CD4-positive, CD25-positive, alpha-beta regulatory T cell (primary cell): ENCODE measurements at regions not wholly inside any gene's neighbourhood (a gene's known extent, or its start where the extent isn't known, plus 50 kb on each side); places are given as distances from the start of the nearest gene placed in this dataset.
"Not testable (repeated sequence)": the region's sequence is repeated elsewhere in the genome, so short reads cannot be mapped to it uniquely, and the experiment has no call there.

Source experiments
- ATAC-seq, 2 donors: fragments of 150-1000 bp; cut with Tn5 transposase; one replicate each; pipeline ENCODE4 v1.10.0; 2021; ENCODE audit warnings: low read depth in 2 of 2, moderate number of reproducible peaks in 2 of 2, moderate library complexity in 1 of 2
- DNase-seq, 3 donors: peaks; one replicate each; pipeline versions ENCODE4 v3.0.0 to v3.0.0-alpha.2; 2012 to 2022; ENCODE audit warnings: mixed read lengths in 1 of 3
- H3K27ac ChIP-seq: one replicate; pipeline ENCODE4 v1.7.0; 2013; ENCODE audit warnings: mild to moderate bottlenecking, low read length; ENCODE audit not compliant: insufficient read depth, poor library complexity, severe bottlenecking
- H3K27me3 ChIP-seq: one replicate; pipeline ENCODE4 v1.7.0; 2013; ENCODE audit warnings: low read length; ENCODE audit not compliant: control insufficient read depth, insufficient read depth
- H3K36me3 ChIP-seq: one replicate; pipeline ENCODE4 v1.7.0; 2013; ENCODE audit warnings: mild to moderate bottlenecking, low read length, moderate library complexity; ENCODE audit not compliant: control insufficient read depth, insufficient read depth
- H3K4me1 ChIP-seq: 2 replicates; pipeline ENCODE4 v1.7.0; 2013; ENCODE audit warnings: mild to moderate bottlenecking, low read length; ENCODE audit not compliant: insufficient read depth, control insufficient read depth, poor library complexity, severe bottlenecking
- H3K4me3 ChIP-seq: one replicate; pipeline ENCODE4 v1.7.0; 2013; ENCODE audit warnings: low read depth, mild to moderate bottlenecking, low read length, moderate library complexity
- H3K9me3 ChIP-seq, 2 experiments: 1 replicate in 1 of 2; 2 replicates in 1 of 2; pipeline ENCODE4 v1.7.0; 2013; ENCODE audit warnings: low read length in 2 of 2, mild to moderate bottlenecking in 1 of 2, moderate library complexity in 1 of 2; ENCODE audit not compliant: control insufficient read depth in 2 of 2
- H3K27ac Mint-ChIP-seq, 3 donors: one replicate each; pipeline ENCODE4 v1.8.0; 2020 to 2022; ENCODE audit warnings: mild to moderate bottlenecking in 3 of 3, mixed read lengths in 3 of 3, moderate library complexity in 2 of 3
- H3K27me3 Mint-ChIP-seq: one replicate; pipeline ENCODE4 v1.8.0; 2022; ENCODE audit warnings: mild to moderate bottlenecking, mixed read lengths
- H3K36me3 Mint-ChIP-seq: one replicate; pipeline ENCODE4 v1.8.0; 2020; ENCODE audit warnings: mixed read lengths
- H3K4me1 Mint-ChIP-seq, 4 donors: one replicate each; pipeline ENCODE4 v1.8.0; 2020 to 2022; ENCODE audit warnings: mixed read lengths in 4 of 4, mild to moderate bottlenecking in 1 of 4
- H3K4me3 Mint-ChIP-seq, 4 donors: one replicate each; pipeline ENCODE4 v1.8.0; 2020 to 2022; ENCODE audit warnings: mild to moderate bottlenecking in 4 of 4, mixed read lengths in 4 of 4, moderate library complexity in 3 of 4
- H3K9me3 Mint-ChIP-seq, 7 donors: one replicate each; pipeline ENCODE4 v1.8.0; 2020 to 2022; ENCODE audit warnings: mixed read lengths in 7 of 7, mild to moderate bottlenecking in 3 of 7, moderate library complexity in 2 of 7

DNA sequence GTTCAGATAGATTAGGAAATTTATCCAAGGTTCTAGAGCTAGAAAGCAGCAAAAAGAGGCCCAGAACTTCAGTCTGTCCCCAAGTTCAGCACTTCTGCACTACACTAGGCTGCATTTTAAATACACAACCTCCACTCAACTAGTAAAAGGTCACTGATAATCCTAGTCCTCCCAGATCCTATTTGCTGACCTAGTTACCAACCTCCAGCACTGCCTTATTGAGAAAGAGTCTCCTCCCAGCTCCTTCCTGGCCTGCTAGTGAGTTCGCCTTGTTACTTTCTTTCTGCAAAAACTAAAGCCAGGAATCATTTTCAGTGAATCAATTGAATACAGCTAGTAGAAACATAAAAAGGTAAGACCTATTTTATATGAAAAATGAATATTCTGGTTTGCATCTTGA, 84.1 kb upstream of the ZNF800 start:
- no peak overlapping the region for H3K4me3 Mint-ChIP-seq
- Histone ChIP-seq H3K27me3 (peaks cover 12% of the 10 kb centered on the region), H3K4me1 (no peaks in the 10 kb centered on the region), H3K4me3 (no peak overlapping the region), H3K9me3 (no peaks in the 10 kb centered on the region), H3K36me3 (no peaks in the 10 kb centered on the region), H3K27ac (no peak overlapping the region)
- DNase-seq (no peak), ATAC-seq (no peak)
- no peak overlapping the region for H3K27ac Mint-ChIP-seq
- H3K4me1 Mint-ChIP-seq = peaks cover 0 to 14% (median 0%) of the 10 kb centered on the region in 4 donors
- no peaks in the 10 kb centered on the region for H3K9me3 Mint-ChIP-seq
- H3K36me3 Mint-ChIP-seq = no peaks in the 10 kb centered on the region
- peaks cover 42% of the 10 kb centered on the region for H3K27me3 Mint-ChIP-seq

DNA sequence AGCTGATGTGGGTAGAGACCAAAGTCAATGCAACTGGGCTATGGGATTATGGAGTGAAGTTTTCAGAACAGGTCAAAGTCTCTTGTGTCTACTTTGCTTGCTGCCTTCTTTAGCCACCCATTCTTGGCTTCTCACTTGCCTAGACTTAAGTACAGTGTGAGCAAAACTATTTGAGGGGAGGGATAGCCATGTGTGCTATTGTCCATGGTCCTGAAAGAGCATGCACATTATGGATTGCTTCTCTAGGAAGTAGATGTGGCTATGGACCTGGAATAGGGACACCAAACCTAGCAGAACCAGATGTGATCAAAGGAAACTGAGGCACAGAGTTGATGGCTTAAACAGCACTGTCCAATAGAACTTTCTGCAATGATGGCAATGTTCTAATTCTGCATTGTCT, 81.9 kb upstream of the ZNF800 start:
- no peak overlapping the region for H3K27ac Mint-ChIP-seq
- no peaks in the 10 kb centered on the region for H3K9me3 Mint-ChIP-seq
- H3K4me3 ChIP-seq = no peak overlapping the region
- no peak overlapping the region for H3K27ac ChIP-seq
- H3K27me3 Mint-ChIP-seq = peaks cover 36% of the 10 kb centered on the region
- H3K4me3 Mint-ChIP-seq = no peak overlapping the region
- no peaks in the 10 kb centered on the region for H3K36me3 ChIP-seq
- ATAC-seq (no peak), DNase-seq (no peak)
- H3K36me3 Mint-ChIP-seq = no peaks in the 10 kb centered on the region
- H3K9me3 ChIP-seq = no peaks in the 10 kb centered on the region
- no peaks in the 10 kb centered on the region for H3K4me1 ChIP-seq
- H3K4me1 Mint-ChIP-seq = peaks cover 0 to 14% (median 0%) of the 10 kb centered on the region in 4 donors
- peaks cover 17% of the 10 kb centered on the region for H3K27me3 ChIP-seq

DNA sequence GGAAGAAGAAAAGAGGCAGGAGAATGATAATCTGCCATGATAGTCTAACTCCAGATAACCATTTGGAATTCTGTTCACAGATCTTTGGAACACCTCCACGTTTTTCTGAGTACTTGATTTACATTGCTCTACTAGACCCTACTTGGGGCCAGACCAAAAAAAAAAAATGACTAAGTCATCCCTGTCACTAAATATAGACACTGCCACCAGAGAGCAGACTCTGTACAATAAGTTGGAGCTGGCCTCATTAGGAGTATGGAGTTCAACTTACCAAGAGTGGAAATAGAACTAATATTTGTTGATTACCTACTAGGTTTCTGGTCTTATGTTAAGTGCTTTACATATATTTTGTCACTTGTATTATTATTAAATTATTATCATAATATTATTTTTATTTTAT, 80.9 kb upstream of the ZNF800 start:
- Histone ChIP-seq H3K9me3 (no peaks in the 10 kb centered on the region), H3K4me1 (no peaks in the 10 kb centered on the region), H3K4me3 (no peak overlapping the region), H3K27me3 (peaks cover 17% of the 10 kb centered on the region), H3K36me3 (no peaks in the 10 kb centered on the region), H3K27ac (no peak overlapping the region)
- no peak for ATAC-seq
- Mint-ChIP-seq H3K27me3 (peaks cover 31% of the 10 kb centered on the region), H3K27ac (no peak overlapping the region), H3K36me3 (no peaks in the 10 kb centered on the region), H3K4me1 (peaks cover 0 to 11% (median 0%) of the 10 kb centered on the region in 4 donors), H3K9me3 (peaks cover 0 to 2% (median 0%) of the 10 kb centered on the region in 7 donors), H3K4me3 (no peak overlapping the region)
- DNase-seq = no peak

DNA sequence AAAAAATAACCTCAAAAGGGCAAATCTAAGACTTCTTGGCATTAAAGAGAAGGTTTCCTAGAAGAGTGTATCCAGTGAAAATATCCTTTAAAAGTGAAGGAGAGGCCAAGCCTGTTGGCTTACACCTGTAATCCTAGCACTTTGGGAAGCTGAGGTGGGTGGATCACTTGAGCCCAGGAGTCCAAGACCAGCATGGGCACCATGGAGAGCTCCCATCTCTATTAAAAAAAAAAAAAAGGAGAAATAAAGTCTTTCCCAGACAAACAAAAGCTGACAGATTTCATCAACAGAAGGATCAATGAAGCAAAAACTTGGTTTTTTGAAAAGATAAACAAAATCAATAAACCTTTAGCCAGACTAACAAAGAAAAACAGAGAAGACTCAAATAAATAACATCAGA, 67.6 kb upstream of the ZNF800 start:
- Mint-ChIP-seq H3K36me3 (no peaks in the 10 kb centered on the region), H3K4me1 (peaks cover 0 to 2% (median 0%) of the 10 kb centered on the region in 4 donors), H3K27me3 (peaks cover 19% of the 10 kb centered on the region), H3K27ac (no peak overlapping the region), H3K4me3 (no peak overlapping the region), H3K9me3 (peaks cover 0 to 8% (median 4%) of the 10 kb centered on the region in 7 donors)
- H3K27ac ChIP-seq = no peak overlapping the region
- no peaks in the 10 kb centered on the region for H3K4me1 ChIP-seq
- H3K4me3 ChIP-seq = no peak overlapping the region
- H3K9me3 ChIP-seq = peaks cover 0 to 6% of the 10 kb centered on the region in 2 experiments
- H3K36me3 ChIP-seq = no peaks in the 10 kb centered on the region
- H3K27me3 ChIP-seq = no peaks in the 10 kb centered on the region
- DNase-seq = no peak
- ATAC-seq = no peak

DNA sequence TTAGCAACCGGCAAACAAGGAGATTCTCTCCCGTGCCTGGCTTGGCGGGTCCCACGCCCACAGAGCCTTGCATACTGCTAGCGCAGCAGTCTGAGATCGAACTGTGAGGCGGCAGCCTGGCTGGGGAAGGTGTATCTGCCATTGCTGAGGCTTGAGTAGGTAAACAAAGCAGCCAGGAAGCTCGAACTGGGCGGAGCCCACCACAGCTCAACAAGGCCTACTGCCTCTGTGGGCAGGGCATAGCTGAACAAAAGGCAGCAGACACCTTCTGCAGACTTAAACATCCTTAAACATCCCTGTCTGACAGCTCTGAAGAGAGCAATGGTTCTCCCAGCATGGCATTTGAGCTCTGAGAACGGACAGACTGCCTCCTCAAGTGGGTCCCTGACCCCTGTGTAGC, 58.8 kb upstream of the ZNF800 start:
- H3K36me3 ChIP-seq, H3K36me3 Mint-ChIP-seq, H3K27ac ChIP-seq, H3K27me3 ChIP-seq: not testable (repeated sequence)
- Histone ChIP-seq H3K4me1 (peaks cover 12% of the 10 kb centered on the region), H3K9me3 (peaks cover 8 to 12% of the 10 kb centered on the region in 2 experiments), H3K4me3 (peak overlapping the region; percentile 2)
- Mint-ChIP-seq H3K9me3 (peaks cover 0 to 28% (median 3%) of the 10 kb centered on the region in 7 donors), H3K27ac (peak overlapping the region; percentile 3 to 64 (median 20)), H3K4me1 (peaks cover 7 to 29% (median 17%) of the 10 kb centered on the region in 4 donors), H3K4me3 (peak overlapping the region; percentile 26 to 45 (median 36)), H3K27me3 (peaks cover 35% of the 10 kb centered on the region)
- ATAC-seq = peak; percentile 62 to 68
- DNase-seq = peak in 2 of 3 donors; percentile 36 to 62

DNA sequence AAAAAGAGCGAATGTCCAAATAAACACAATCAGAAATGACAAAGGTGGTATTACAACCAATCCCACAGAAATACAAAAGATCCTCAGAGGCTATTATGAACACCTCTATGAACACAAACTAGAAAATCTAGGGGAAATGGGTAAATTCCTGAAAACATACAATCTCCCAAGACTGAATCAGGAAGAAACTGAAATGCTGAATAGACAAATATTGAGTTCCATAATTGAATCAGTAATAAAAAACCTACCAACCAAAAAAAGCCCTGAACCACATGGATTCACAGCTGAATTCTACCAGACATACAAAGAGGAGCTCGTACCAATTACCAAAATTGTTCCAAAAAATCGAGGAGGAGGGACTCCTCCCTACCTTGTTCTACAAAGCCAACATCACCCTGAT, 56.1 kb upstream of the ZNF800 start:
- Mint-ChIP-seq H3K36me3 (peaks cover 4% of the 10 kb centered on the region), H3K4me3 (no peak overlapping the region), H3K9me3 (peaks cover 0 to 27% (median 5%) of the 10 kb centered on the region in 7 donors), H3K4me1 (peaks cover 7 to 29% (median 17%) of the 10 kb centered on the region in 4 donors), H3K27me3 (peaks cover 35% of the 10 kb centered on the region), H3K27ac (no peak overlapping the region)
- ATAC-seq = no peak
- peaks cover 14 to 20% of the 10 kb centered on the region in 2 experiments for H3K9me3 ChIP-seq
- no peaks in the 10 kb centered on the region for H3K36me3 ChIP-seq
- peaks cover 12% of the 10 kb centered on the region for H3K4me1 ChIP-seq
- H3K4me3 ChIP-seq = no peak overlapping the region
- no peak overlapping the region for H3K27ac ChIP-seq
- peaks cover 8% of the 10 kb centered on the region for H3K27me3 ChIP-seq
- no peak for DNase-seq

DNA sequence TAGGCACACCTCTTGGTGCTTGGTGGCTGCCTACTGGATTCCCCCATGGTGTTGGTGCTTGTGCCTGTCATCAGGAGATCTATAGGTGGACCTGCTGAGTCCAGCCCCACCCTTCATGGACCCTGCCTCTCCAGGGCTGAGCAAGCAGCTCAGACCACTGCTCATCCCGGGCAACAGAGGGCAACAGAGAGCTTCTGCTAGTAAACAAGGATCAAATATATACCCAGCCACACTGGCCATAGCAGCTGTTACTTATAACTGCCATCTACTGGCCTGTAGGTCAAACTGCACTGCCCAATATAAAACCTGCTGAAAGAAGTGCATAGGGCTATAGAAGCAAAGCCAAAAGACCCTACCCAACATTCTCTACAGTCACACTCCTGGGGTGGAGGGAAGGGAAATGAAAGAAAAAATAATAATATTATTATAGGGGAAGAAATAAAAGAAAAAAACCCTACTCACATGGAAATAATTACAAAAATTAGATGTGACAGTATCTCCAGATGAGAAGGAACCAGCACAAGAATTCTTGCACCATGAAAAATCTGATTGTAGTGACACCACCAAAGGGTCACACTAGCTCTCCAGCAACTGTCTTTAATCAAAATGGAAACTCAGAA, 54.9 kb upstream of the ZNF800 start:
- Histone ChIP-seq H3K4me3 (no peak overlapping the region), H3K9me3 (peaks cover 14 to 20% of the 10 kb centered on the region in 2 experiments), H3K4me1 (peaks cover 12% of the 10 kb centered on the region), H3K27me3 (peaks cover 8% of the 10 kb centered on the region), H3K27ac (no peak overlapping the region), H3K36me3 (no peaks in the 10 kb centered on the region)
- Mint-ChIP-seq H3K4me3 (no peak overlapping the region), H3K27ac (peak overlapping the region in 1 of 3 donors; percentile 22), H3K27me3 (peaks cover 28% of the 10 kb centered on the region), H3K9me3 (peaks cover 0 to 25% (median 5%) of the 10 kb centered on the region in 7 donors), H3K36me3 (peaks cover 4% of the 10 kb centered on the region), H3K4me1 (peaks cover 7 to 29% (median 17%) of the 10 kb centered on the region in 4 donors)
- peak; percentile 12 to 81 (median 59) for DNase-seq
- peak; percentile 81 to 95 for ATAC-seq

DNA sequence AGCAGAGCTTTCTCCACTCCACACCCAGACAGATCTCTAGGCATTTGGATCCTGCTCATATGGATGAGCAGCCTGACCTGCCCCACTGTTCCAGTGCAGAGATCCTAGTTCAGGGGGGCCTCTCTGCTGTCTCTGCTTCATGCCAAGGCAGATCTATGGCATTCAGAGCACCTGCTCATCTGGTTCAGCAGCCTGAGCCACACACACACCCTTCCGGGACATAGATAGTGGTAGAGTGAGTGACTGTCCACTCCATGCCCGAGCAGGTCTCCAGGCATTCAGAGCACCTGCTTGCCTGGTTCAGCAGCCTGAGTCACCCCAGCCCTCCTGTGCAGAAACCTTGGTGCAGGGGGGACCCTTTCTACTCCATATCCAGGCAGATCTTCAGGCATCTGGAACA, 54.3 kb upstream of the ZNF800 start:
- Mint-ChIP-seq H3K36me3 (no peaks in the 10 kb centered on the region), H3K27me3 (peaks cover 29% of the 10 kb centered on the region), H3K27ac (no peak overlapping the region), H3K4me3 (no peak overlapping the region), H3K9me3 (peaks cover 0 to 23% (median 5%) of the 10 kb centered on the region in 7 donors), H3K4me1 (peaks cover 7 to 27% (median 17%) of the 10 kb centered on the region in 4 donors)
- H3K4me1 ChIP-seq = peaks cover 12% of the 10 kb centered on the region
- H3K4me3 ChIP-seq = no peak overlapping the region
- no peak for ATAC-seq
- H3K27me3 ChIP-seq = peaks cover 8% of the 10 kb centered on the region
- H3K36me3 ChIP-seq = no peaks in the 10 kb centered on the region
- no peak for DNase-seq
- peaks cover 14 to 20% of the 10 kb centered on the region in 2 experiments for H3K9me3 ChIP-seq
- H3K27ac ChIP-seq = no peak overlapping the region
